CD4-positive, CD25-positive, alpha-beta regulatory T cell (primary cell): ENCODE measurements at regions not wholly inside any gene's neighbourhood (a gene's known extent, or its start where the extent isn't known, plus 50 kb on each side); places are given as distances from the start of the nearest gene placed in this dataset.

Source experiments
- ATAC-seq, 2 donors: fragments of 150-1000 bp; cut with Tn5 transposase; one replicate each; pipeline ENCODE4 v1.10.0; 2021; ENCODE audit warnings: low read depth in 2 of 2, moderate number of reproducible peaks in 2 of 2, moderate library complexity in 1 of 2
- DNase-seq, 3 donors: peaks; one replicate each; pipeline versions ENCODE4 v3.0.0 to v3.0.0-alpha.2; 2012 to 2022; ENCODE audit warnings: mixed read lengths in 1 of 3
- H3K27ac ChIP-seq: one replicate; pipeline ENCODE4 v1.7.0; 2013; ENCODE audit warnings: mild to moderate bottlenecking, low read length; ENCODE audit not compliant: insufficient read depth, poor library complexity, severe bottlenecking
- H3K27me3 ChIP-seq: one replicate; pipeline ENCODE4 v1.7.0; 2013; ENCODE audit warnings: low read length; ENCODE audit not compliant: control insufficient read depth, insufficient read depth
- H3K36me3 ChIP-seq: one replicate; pipeline ENCODE4 v1.7.0; 2013; ENCODE audit warnings: mild to moderate bottlenecking, low read length, moderate library complexity; ENCODE audit not compliant: control insufficient read depth, insufficient read depth
- H3K4me1 ChIP-seq: 2 replicates; pipeline ENCODE4 v1.7.0; 2013; ENCODE audit warnings: mild to moderate bottlenecking, low read length; ENCODE audit not compliant: insufficient read depth, control insufficient read depth, poor library complexity, severe bottlenecking
- H3K4me3 ChIP-seq: one replicate; pipeline ENCODE4 v1.7.0; 2013; ENCODE audit warnings: low read depth, mild to moderate bottlenecking, low read length, moderate library complexity
- H3K9me3 ChIP-seq, 2 experiments: 1 replicate in 1 of 2; 2 replicates in 1 of 2; pipeline ENCODE4 v1.7.0; 2013; ENCODE audit warnings: low read length in 2 of 2, mild to moderate bottlenecking in 1 of 2, moderate library complexity in 1 of 2; ENCODE audit not compliant: control insufficient read depth in 2 of 2
- H3K27ac Mint-ChIP-seq, 3 donors: one replicate each; pipeline ENCODE4 v1.8.0; 2020 to 2022; ENCODE audit warnings: mild to moderate bottlenecking in 3 of 3, mixed read lengths in 3 of 3, moderate library complexity in 2 of 3
- H3K27me3 Mint-ChIP-seq: one replicate; pipeline ENCODE4 v1.8.0; 2022; ENCODE audit warnings: mild to moderate bottlenecking, mixed read lengths
- H3K36me3 Mint-ChIP-seq: one replicate; pipeline ENCODE4 v1.8.0; 2020; ENCODE audit warnings: mixed read lengths
- H3K4me1 Mint-ChIP-seq, 4 donors: one replicate each; pipeline ENCODE4 v1.8.0; 2020 to 2022; ENCODE audit warnings: mixed read lengths in 4 of 4, mild to moderate bottlenecking in 1 of 4
- H3K4me3 Mint-ChIP-seq, 4 donors: one replicate each; pipeline ENCODE4 v1.8.0; 2020 to 2022; ENCODE audit warnings: mild to moderate bottlenecking in 4 of 4, mixed read lengths in 4 of 4, moderate library complexity in 3 of 4
- H3K9me3 Mint-ChIP-seq, 7 donors: one replicate each; pipeline ENCODE4 v1.8.0; 2020 to 2022; ENCODE audit warnings: mixed read lengths in 7 of 7, mild to moderate bottlenecking in 3 of 7, moderate library complexity in 2 of 7

DNA sequence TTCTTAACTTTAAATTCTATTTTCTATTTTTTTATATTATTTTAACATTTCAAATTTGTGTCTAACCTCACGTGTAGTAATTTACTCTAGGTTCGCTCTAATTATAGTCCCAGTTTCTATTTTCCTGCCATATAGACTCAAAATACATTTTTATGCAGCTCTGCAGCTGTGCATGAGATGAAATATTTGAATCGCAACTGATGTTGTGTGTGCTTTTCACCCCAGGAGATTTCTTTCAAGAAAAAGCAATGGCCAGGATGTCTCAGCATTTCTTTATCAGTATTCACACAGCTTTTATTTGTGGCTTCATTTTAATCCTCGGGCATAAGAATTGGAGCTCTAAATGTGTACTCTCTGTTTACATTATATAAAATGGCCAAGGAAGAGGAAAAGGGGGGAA, 157.6 kb downstream of the HDGFL1 start:
- ATAC-seq (no peak), DNase-seq (no peak)
- Mint-ChIP-seq H3K4me3 (no peak overlapping the region), H3K27me3 (no peaks in the 10 kb centered on the region), H3K27ac (no peak overlapping the region), H3K36me3 (no peaks in the 10 kb centered on the region), H3K4me1 (no peaks in the 10 kb centered on the region), H3K9me3 (peaks cover 4 to 19% (median 7%) of the 10 kb centered on the region in 7 donors)
- H3K27me3 ChIP-seq, result no peaks in the 10 kb centered on the region
- no peak overlapping the region for H3K27ac ChIP-seq
- H3K36me3 ChIP-seq, result no peaks in the 10 kb centered on the region
- H3K4me1 ChIP-seq, result no peaks in the 10 kb centered on the region
- H3K9me3 ChIP-seq, result no peaks in the 10 kb centered on the region
- no peak overlapping the region for H3K4me3 ChIP-seq

DNA sequence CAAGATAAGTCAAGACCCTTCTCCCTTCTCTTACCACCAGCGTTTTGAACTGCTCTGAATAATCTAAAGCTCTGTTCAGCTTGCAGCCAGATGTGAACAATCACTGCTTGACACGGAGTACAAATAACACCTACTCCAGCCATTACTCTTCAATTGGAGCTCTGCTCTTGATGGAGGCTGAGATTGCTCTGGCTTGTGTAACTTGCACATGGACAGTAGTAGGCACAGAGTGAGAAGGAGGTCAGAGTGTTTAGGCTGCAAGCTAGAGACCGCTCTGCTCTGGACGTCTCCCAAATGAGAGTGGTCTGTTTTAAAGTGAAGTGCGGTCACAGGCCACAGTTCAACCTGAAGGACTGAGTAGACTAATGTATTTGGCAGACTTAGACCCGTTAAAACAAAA, 158.3 kb downstream of the HDGFL1 start:
- Mint-ChIP-seq H3K4me1 (no peaks in the 10 kb centered on the region), H3K27me3 (no peaks in the 10 kb centered on the region), H3K27ac (no peak overlapping the region), H3K36me3 (no peaks in the 10 kb centered on the region), H3K9me3 (peaks cover 4 to 16% (median 6%) of the 10 kb centered on the region in 7 donors), H3K4me3 (no peak overlapping the region)
- Histone ChIP-seq H3K27me3 (no peaks in the 10 kb centered on the region), H3K9me3 (no peaks in the 10 kb centered on the region), H3K36me3 (no peaks in the 10 kb centered on the region), H3K4me1 (no peaks in the 10 kb centered on the region), H3K4me3 (no peak overlapping the region), H3K27ac (no peak overlapping the region)
- no peak for ATAC-seq
- no peak for DNase-seq

- Mint-ChIP-seq H3K36me3 (no peaks in the 10 kb centered on the region), H3K4me1 (no peaks in the 10 kb centered on the region), H3K9me3 (peaks cover 0 to 10% (median 4%) of the 10 kb centered on the region in 7 donors), H3K27me3 (no peaks in the 10 kb centered on the region), H3K4me3 (no peak overlapping the region), H3K27ac (no peak overlapping the region)
- DNase-seq, result no peak
- H3K4me1 ChIP-seq, result no peaks in the 10 kb centered on the region
- H3K9me3 ChIP-seq, result no peaks in the 10 kb centered on the region
- H3K27me3 ChIP-seq, result no peaks in the 10 kb centered on the region
- H3K27ac ChIP-seq, result no peak overlapping the region
- no peak for ATAC-seq
- H3K4me3 ChIP-seq, result no peak overlapping the region
- H3K36me3 ChIP-seq, result no peaks in the 10 kb centered on the region
These were observed 163.0 kb downstream of the HDGFL1 start for GRCh38 chr6:22732176-22732970.

GRCh38 chr6:22736740-22737139, 167.4 kb downstream of the HDGFL1 start:
- H3K27me3 ChIP-seq, result no peaks in the 10 kb centered on the region
- H3K9me3 Mint-ChIP-seq, result peaks cover 0 to 10% (median 4%) of the 10 kb centered on the region in 7 donors
- H3K4me3 Mint-ChIP-seq, result no peak overlapping the region
- H3K36me3 ChIP-seq, result no peaks in the 10 kb centered on the region
- H3K27me3 Mint-ChIP-seq, result no peaks in the 10 kb centered on the region
- DNase-seq (no peak), ATAC-seq (no peak)
- H3K4me3 ChIP-seq, result no peak overlapping the region
- no peak overlapping the region for H3K27ac ChIP-seq
- H3K4me1 ChIP-seq, result no peaks in the 10 kb centered on the region
- no peaks in the 10 kb centered on the region for H3K4me1 Mint-ChIP-seq
- no peak overlapping the region for H3K27ac Mint-ChIP-seq
- no peaks in the 10 kb centered on the region for H3K36me3 Mint-ChIP-seq
- H3K9me3 ChIP-seq, result no peaks in the 10 kb centered on the region

DNA sequence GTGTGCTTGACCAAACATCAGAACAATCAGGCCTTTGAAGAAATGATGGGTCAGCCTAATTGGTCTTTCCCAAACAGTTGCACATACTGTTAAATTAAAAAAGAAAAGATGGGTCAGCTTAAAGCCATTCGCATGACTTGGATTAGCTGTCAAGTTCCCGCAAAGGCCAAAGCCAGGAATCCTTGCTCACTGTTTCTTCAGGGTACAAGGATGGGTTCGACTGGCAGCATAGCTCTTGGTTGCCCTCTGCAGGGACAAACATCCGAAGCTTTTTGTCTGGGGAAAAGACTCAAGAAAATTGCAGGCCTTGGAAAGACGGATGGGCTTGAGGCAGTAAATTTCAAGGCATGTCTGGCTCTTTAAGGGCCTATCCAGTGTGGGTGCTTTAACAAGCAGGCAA, 168.0 kb downstream of the HDGFL1 start:
- H3K4me1 Mint-ChIP-seq, result no peaks in the 10 kb centered on the region
- H3K36me3 Mint-ChIP-seq, result no peaks in the 10 kb centered on the region
- Histone ChIP-seq H3K27me3 (no peaks in the 10 kb centered on the region), H3K27ac (no peak overlapping the region), H3K4me1 (no peaks in the 10 kb centered on the region), H3K9me3 (no peaks in the 10 kb centered on the region), H3K36me3 (no peaks in the 10 kb centered on the region), H3K4me3 (no peak overlapping the region)
- peaks cover 0 to 10% (median 4%) of the 10 kb centered on the region in 7 donors for H3K9me3 Mint-ChIP-seq
- no peak overlapping the region for H3K27ac Mint-ChIP-seq
- ATAC-seq (no peak), DNase-seq (no peak)
- H3K4me3 Mint-ChIP-seq, result no peak overlapping the region
- H3K27me3 Mint-ChIP-seq, result no peaks in the 10 kb centered on the region

DNA sequence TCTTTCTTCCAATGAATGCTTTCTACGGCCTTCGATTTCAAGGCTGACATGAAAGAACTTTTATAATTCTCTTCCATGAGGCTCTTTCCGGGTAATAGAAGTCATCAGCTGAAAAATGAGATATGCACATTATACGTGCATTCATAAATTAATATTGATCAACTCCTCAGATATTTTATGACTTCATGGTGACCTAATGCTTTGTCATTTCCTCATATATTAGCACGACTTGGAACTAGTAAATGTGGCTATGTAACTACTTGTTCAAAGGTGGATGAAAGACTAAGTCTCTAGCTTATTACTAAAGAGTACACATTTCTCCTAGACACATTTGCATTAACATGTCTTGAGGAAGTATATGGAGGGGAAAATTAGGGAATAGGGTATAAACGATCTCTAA, 168.8 kb downstream of the HDGFL1 start:
- no peak for ATAC-seq
- Histone ChIP-seq H3K9me3 (no peaks in the 10 kb centered on the region), H3K27ac (no peak overlapping the region), H3K4me3 (no peak overlapping the region), H3K4me1 (no peaks in the 10 kb centered on the region), H3K36me3 (no peaks in the 10 kb centered on the region), H3K27me3 (no peaks in the 10 kb centered on the region)
- Mint-ChIP-seq H3K27ac (no peak overlapping the region), H3K4me1 (no peaks in the 10 kb centered on the region), H3K27me3 (no peaks in the 10 kb centered on the region), H3K36me3 (no peaks in the 10 kb centered on the region), H3K9me3 (peaks cover 1 to 10% (median 4%) of the 10 kb centered on the region in 7 donors), H3K4me3 (no peak overlapping the region)
- DNase-seq, result no peak

DNA sequence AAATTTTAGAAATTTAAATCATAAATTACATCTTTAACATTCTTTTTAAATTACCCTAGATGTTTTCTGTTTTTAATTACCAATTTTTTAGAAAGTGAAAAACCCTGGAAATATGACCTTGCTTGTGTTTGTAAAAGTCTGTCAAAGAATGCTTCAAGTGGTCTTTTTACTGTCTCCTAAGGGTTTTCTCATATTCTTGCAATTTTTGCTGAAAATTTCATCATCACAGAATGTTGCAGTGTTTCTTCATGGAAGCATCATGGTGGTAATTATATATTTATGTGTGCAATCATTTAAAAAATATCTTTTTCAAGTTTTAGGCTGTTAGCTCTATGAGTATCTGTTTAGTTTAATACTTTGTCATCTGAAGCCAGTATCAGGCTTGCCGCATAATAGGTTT, 178.2 kb downstream of the HDGFL1 start:
- ATAC-seq (no peak), DNase-seq (no peak)
- Mint-ChIP-seq H3K27me3 (no peaks in the 10 kb centered on the region), H3K4me1 (no peaks in the 10 kb centered on the region), H3K36me3 (no peaks in the 10 kb centered on the region), H3K27ac (no peak overlapping the region), H3K4me3 (no peak overlapping the region), H3K9me3 (peaks cover 0 to 3% (median 2%) of the 10 kb centered on the region in 7 donors)
- Histone ChIP-seq H3K9me3 (no peaks in the 10 kb centered on the region), H3K27ac (no peak overlapping the region), H3K4me1 (no peaks in the 10 kb centered on the region), H3K27me3 (no peaks in the 10 kb centered on the region), H3K4me3 (no peak overlapping the region), H3K36me3 (no peaks in the 10 kb centered on the region)

DNA sequence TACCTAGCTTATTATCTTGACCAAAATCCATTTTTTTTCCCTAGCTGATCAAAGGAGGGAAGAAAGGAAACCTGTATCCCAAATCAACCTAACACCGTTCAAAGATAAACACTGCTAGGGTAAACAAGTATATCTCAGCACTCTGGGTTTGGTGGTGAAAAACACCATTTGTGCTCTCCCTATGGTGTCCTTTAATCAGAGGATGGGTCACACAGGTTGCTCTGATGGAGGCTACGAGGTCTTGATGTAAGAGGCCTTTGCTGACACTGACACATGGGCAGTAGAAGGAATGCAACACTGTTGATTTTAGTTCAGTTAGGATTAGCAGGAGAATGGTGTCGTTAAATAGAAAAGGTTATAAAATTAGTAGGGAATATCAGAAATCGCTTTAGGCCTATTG, 179.3 kb downstream of the HDGFL1 start:
- no peaks in the 10 kb centered on the region for H3K9me3 ChIP-seq
- no peaks in the 10 kb centered on the region for H3K36me3 ChIP-seq
- no peaks in the 10 kb centered on the region for H3K4me1 ChIP-seq
- Mint-ChIP-seq H3K4me3 (no peak overlapping the region), H3K27ac (no peak overlapping the region), H3K4me1 (no peaks in the 10 kb centered on the region), H3K36me3 (no peaks in the 10 kb centered on the region), H3K9me3 (peaks cover 0 to 2% (median 0%) of the 10 kb centered on the region in 7 donors), H3K27me3 (no peaks in the 10 kb centered on the region)
- DNase-seq (no peak), ATAC-seq (no peak)
- H3K4me3 ChIP-seq, result no peak overlapping the region
- no peak overlapping the region for H3K27ac ChIP-seq
- no peaks in the 10 kb centered on the region for H3K27me3 ChIP-seq
